ENCODE measurements at regions not wholly inside any gene's neighbourhood (a gene's known extent, or its start where the extent isn't known, plus 50 kb on each side); places are given as distances from the start of the nearest gene placed in this dataset.

- no peaks in the 10 kb centered on the region for H3K9me3 ChIP-seq
- intact Hi-C loops (cut with DNase I), result no loop called here
- no peak for DNase-seq (ENCODE audit: extremely low spot score in 2 of 2)
Measured at GRCh38 chr11:95494167-95494566, 263.2 kb upstream of the SESN3 start.

GRCh38 chr11:95490625-95491024, 259.6 kb upstream of the SESN3 start:
- H3K4me1 ChIP-seq, result no peaks in the 10 kb centered on the region
- H3K4me3 ChIP-seq, result no peak overlapping the region
- H3K9me3 ChIP-seq, result no peaks in the 10 kb centered on the region
- no peak for DNase-seq (ENCODE audit: extremely low spot score in 2 of 2)
- TF ChIP-seq POLR2AphosphoS5 (IDR thresholded peaks at IDR 0.05; ENCODE audit: insufficient read depth in 1 of 2, low read depth in 1 of 2), result no peak
- intact Hi-C loops (cut with DNase I), result no loop called here
- H3K27ac ChIP-seq, result no peak overlapping the region
- no peaks in the 10 kb centered on the region for H3K27me3 ChIP-seq
- H3K36me3 ChIP-seq, result no peaks in the 10 kb centered on the region

More at GRCh38 chr11:95494167-95494566, 263.2 kb upstream of the SESN3 start:
- Histone ChIP-seq H3K27me3 (no peaks in the 10 kb centered on the region), H3K27ac (no peak overlapping the region), H3K4me3 (no peak overlapping the region), H3K4me1 (no peaks in the 10 kb centered on the region), H3K36me3 (no peaks in the 10 kb centered on the region)
- TF ChIP-seq POLR2AphosphoS5 (IDR thresholded peaks at IDR 0.05; ENCODE audit: insufficient read depth in 1 of 2, low read depth in 1 of 2) (no peak), POLR2A (IDR thresholded peaks at IDR 0.05) (no peak), CTCF (IDR thresholded peaks at IDR 0.05) (no peak)

- H3K27me3 ChIP-seq, result no peaks in the 10 kb centered on the region
- H3K4me1 ChIP-seq, result no peaks in the 10 kb centered on the region
- intact Hi-C loops (cut with DNase I), result no loop called here
- H3K4me3 ChIP-seq, result no peak overlapping the region
- no peaks in the 10 kb centered on the region for H3K9me3 ChIP-seq
- H3K27ac ChIP-seq, result no peak overlapping the region
- DNase-seq (ENCODE audit: extremely low spot score in 2 of 2), result no peak
- H3K36me3 ChIP-seq, result no peaks in the 10 kb centered on the region
- TF ChIP-seq CTCF (IDR thresholded peaks at IDR 0.05) (no peak), POLR2A (IDR thresholded peaks at IDR 0.05) (no peak), POLR2AphosphoS5 (IDR thresholded peaks at IDR 0.05; ENCODE audit: insufficient read depth in 1 of 2, low read depth in 1 of 2) (no peak)
Measured at GRCh38 chr11:95487938-95488337, 256.9 kb upstream of the SESN3 start.

- Histone ChIP-seq H3K27me3 (no peaks in the 10 kb centered on the region), H3K9me3 (no peaks in the 10 kb centered on the region), H3K4me1 (no peaks in the 10 kb centered on the region), H3K36me3 (no peaks in the 10 kb centered on the region), H3K4me3 (no peak overlapping the region), H3K27ac (no peak overlapping the region)
- TF ChIP-seq CTCF (IDR thresholded peaks at IDR 0.05) (no peak), POLR2A (IDR thresholded peaks at IDR 0.05) (no peak), POLR2AphosphoS5 (IDR thresholded peaks at IDR 0.05; ENCODE audit: insufficient read depth in 1 of 2, low read depth in 1 of 2) (no peak)
- DNase-seq (ENCODE audit: extremely low spot score in 2 of 2), result no peak
- intact Hi-C loops (cut with DNase I), result no loop called here
Measured at GRCh38 chr11:95487391-95487790, 256.4 kb upstream of the SESN3 start.

GRCh38 chr11:95486979-95487378, 256.0 kb upstream of the SESN3 start:
- Histone ChIP-seq H3K4me3 (no peak overlapping the region), H3K4me1 (no peaks in the 10 kb centered on the region), H3K9me3 (no peaks in the 10 kb centered on the region), H3K27ac (no peak overlapping the region), H3K36me3 (no peaks in the 10 kb centered on the region), H3K27me3 (no peaks in the 10 kb centered on the region)
- TF ChIP-seq POLR2AphosphoS5 (IDR thresholded peaks at IDR 0.05; ENCODE audit: insufficient read depth in 1 of 2, low read depth in 1 of 2), result no peak
- TF ChIP-seq POLR2A (IDR thresholded peaks at IDR 0.05), result no peak
- no peak for TF ChIP-seq CTCF (IDR thresholded peaks at IDR 0.05)
- no peak for DNase-seq (ENCODE audit: extremely low spot score in 2 of 2)
- intact Hi-C loops (cut with DNase I), result no loop called here

GRCh38 chr11:95486466-95486865, 255.5 kb upstream of the SESN3 start:
- Histone ChIP-seq H3K27me3 (no peaks in the 10 kb centered on the region), H3K36me3 (no peaks in the 10 kb centered on the region), H3K4me1 (no peaks in the 10 kb centered on the region), H3K27ac (no peak overlapping the region), H3K9me3 (no peaks in the 10 kb centered on the region), H3K4me3 (no peak overlapping the region)
- intact Hi-C loops (cut with DNase I), result no loop called here
- no peak for DNase-seq (ENCODE audit: extremely low spot score in 2 of 2)
- TF ChIP-seq POLR2A (IDR thresholded peaks at IDR 0.05), result no peak
- no peak for TF ChIP-seq POLR2AphosphoS5 (IDR thresholded peaks at IDR 0.05; ENCODE audit: insufficient read depth in 1 of 2, low read depth in 1 of 2)
- TF ChIP-seq CTCF (IDR thresholded peaks at IDR 0.05), result no peak
